ENCODE measurements at regions not wholly inside any gene's neighbourhood (a gene's known extent, or its start where the extent isn't known, plus 50 kb on each side); places are given as distances from the start of the nearest gene placed in this dataset.

- no peak for DNase-seq (ENCODE audit: low read depth in 2 of 3, low spot score in 2 of 3)
Observed at GRCh38 chr11:10358696-10359095, 53.8 kb downstream of the ADM start.

GRCh38 chr11:10359171-10359570, 54.3 kb downstream of the ADM start:
- no peak for DNase-seq (ENCODE audit: low read depth in 2 of 3, low spot score in 2 of 3)

- no peak for DNase-seq (ENCODE audit: low read depth in 2 of 3, low spot score in 2 of 3)
Observed at GRCh38 chr11:10360835-10361234, 56.0 kb downstream of the ADM start.

- no peak for DNase-seq (ENCODE audit: low read depth in 2 of 3, low spot score in 2 of 3)
Observed at GRCh38 chr11:10365045-10365444, 60.2 kb downstream of the ADM start.

- peak; percentile 11 to 96 (median 93) for DNase-seq (ENCODE audit: low read depth in 2 of 3, low spot score in 2 of 3)
Observed at GRCh38 chr11:10366568-10367331, 61.9 kb downstream of the ADM start.

- no peak for DNase-seq (ENCODE audit: low read depth in 2 of 3, low spot score in 2 of 3)
Observed at GRCh38 chr11:10371926-10372641, 67.2 kb downstream of the ADM start.

GRCh38 chr11:10373340-10373739, 68.5 kb downstream of the ADM start:
- DNase-seq (ENCODE audit: low read depth in 2 of 3, low spot score in 2 of 3): no peak

- DNase-seq (ENCODE audit: low read depth in 2 of 3, low spot score in 2 of 3): no peak
Observed at GRCh38 chr11:10373929-10374328, 69.1 kb downstream of the ADM start.

- no peak for DNase-seq (ENCODE audit: low read depth in 2 of 3, low spot score in 2 of 3)
Observed at GRCh38 chr11:10374386-10374785, 69.5 kb downstream of the ADM start.

- no peak for DNase-seq (ENCODE audit: low read depth in 2 of 3, low spot score in 2 of 3)
Observed at GRCh38 chr11:10375280-10375971, 70.6 kb downstream of the ADM start.

- DNase-seq (ENCODE audit: low read depth in 2 of 3, low spot score in 2 of 3): no peak
Observed at GRCh38 chr11:10376061-10376460, 71.2 kb downstream of the ADM start.

GRCh38 chr11:10377183-10377582, 72.3 kb downstream of the ADM start:
- peak in 2 of 3 donors; percentile 31 to 64 for DNase-seq (ENCODE audit: low read depth in 2 of 3, low spot score in 2 of 3)

- no peak for DNase-seq (ENCODE audit: low read depth in 2 of 3, low spot score in 2 of 3)
Observed at GRCh38 chr11:10378362-10378761, 73.5 kb downstream of the ADM start.

- DNase-seq (ENCODE audit: low read depth in 2 of 3, low spot score in 2 of 3): peak in 1 of 3 donors; percentile 31
Observed at GRCh38 chr11:10379022-10379421, 74.1 kb downstream of the ADM start.

GRCh38 chr11:10379426-10379825, 74.6 kb downstream of the ADM start:
- DNase-seq (ENCODE audit: low read depth in 2 of 3, low spot score in 2 of 3): no peak

GRCh38 chr11:10379871-10380568, 75.0 kb upstream of the AMPD3 start:
- no peak for DNase-seq (ENCODE audit: low read depth in 2 of 3, low spot score in 2 of 3)

GRCh38 chr11:10380921-10381320, 74.1 kb upstream of the AMPD3 start:
- no peak for DNase-seq (ENCODE audit: low read depth in 2 of 3, low spot score in 2 of 3)

- no peak for DNase-seq (ENCODE audit: low read depth in 2 of 3, low spot score in 2 of 3)
Observed at GRCh38 chr11:10381736-10382135, 73.3 kb upstream of the AMPD3 start.

- DNase-seq (ENCODE audit: low read depth in 2 of 3, low spot score in 2 of 3): peak in 1 of 3 donors; percentile 14
Observed at GRCh38 chr11:10382518-10382917, 72.5 kb upstream of the AMPD3 start.

GRCh38 chr11:10385696-10386095, 69.4 kb upstream of the AMPD3 start:
- DNase-seq (ENCODE audit: low read depth in 2 of 3, low spot score in 2 of 3): no peak

- DNase-seq (ENCODE audit: low read depth in 2 of 3, low spot score in 2 of 3): no peak
Observed at GRCh38 chr11:10386361-10386760, 68.7 kb upstream of the AMPD3 start.

All from hematopoietic multipotent progenitor cell (in vitro differentiated cells).